ENCODE measurements at regions not wholly inside any gene's neighbourhood (a gene's known extent, or its start where the extent isn't known, plus 50 kb on each side); places are given as distances from the start of the nearest gene placed in this dataset.

DNA sequence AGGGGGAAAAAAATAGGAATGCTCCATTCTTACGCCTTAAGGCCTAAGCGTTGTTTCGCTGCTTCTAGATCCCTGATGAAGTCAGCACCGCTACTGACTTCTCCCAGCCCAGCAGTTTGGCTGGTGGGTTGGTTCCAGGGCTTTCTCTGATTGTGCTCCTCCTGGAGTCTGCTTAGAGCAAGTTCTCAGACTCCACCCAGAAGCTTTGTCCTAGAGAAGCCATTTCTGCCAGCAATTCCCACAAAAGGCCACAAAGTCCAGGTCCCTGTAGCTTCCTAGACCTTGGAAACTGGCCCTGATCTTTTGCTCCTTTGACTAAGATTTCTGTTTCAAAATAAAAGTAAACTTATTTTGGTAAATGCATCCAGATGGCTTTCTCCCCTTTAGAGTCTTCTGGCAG lies 65.4 kb downstream of the KCTD12 start:
- Histone ChIP-seq H3K27ac (ENCODE audit: low read depth, low read length) (no peak overlapping the region), H3K9me3 (ENCODE audit: control insufficient read depth in 1 of 2, low read length in 2 of 2) (no peaks in the 10 kb centered on the region), H3K4me1 (ENCODE audit: insufficient read depth, low read length) (no peaks in the 10 kb centered on the region), H3K4me3 (ENCODE audit: low read length in 2 of 2) (no peak overlapping the region), H3K27me3 (ENCODE audit: insufficient read depth, low read length) (no peaks in the 10 kb centered on the region), H3K36me3 (ENCODE audit: insufficient read depth, low read length) (no peaks in the 10 kb centered on the region)
- H3K27ac Mint-ChIP-seq, result no peak overlapping the region
- no peak overlapping the region for H3K4me3 Mint-ChIP-seq
- ChIA-PET POLR2A (ENCODE audit: partially characterized antibody) (no interaction called here), CTCF (ENCODE audit: partially characterized antibody) (interaction anchor here (1.2 kb wide), 1 partner anchor 83 kb away, joined by 3 read pairs; no protein-coding TSS in a partner anchor)
- H3K9me3 Mint-ChIP-seq, result no peaks in the 10 kb centered on the region
- no peaks in the 10 kb centered on the region for H3K4me1 Mint-ChIP-seq
- no peak for DNase-seq
- intact Hi-C loops (cut with micrococcal nuclease), result no loop called here
- peaks cover 13 to 28% of the 10 kb centered on the region in 2 donors for H3K27me3 Mint-ChIP-seq
- no peaks in the 10 kb centered on the region for H3K36me3 Mint-ChIP-seq

DNA sequence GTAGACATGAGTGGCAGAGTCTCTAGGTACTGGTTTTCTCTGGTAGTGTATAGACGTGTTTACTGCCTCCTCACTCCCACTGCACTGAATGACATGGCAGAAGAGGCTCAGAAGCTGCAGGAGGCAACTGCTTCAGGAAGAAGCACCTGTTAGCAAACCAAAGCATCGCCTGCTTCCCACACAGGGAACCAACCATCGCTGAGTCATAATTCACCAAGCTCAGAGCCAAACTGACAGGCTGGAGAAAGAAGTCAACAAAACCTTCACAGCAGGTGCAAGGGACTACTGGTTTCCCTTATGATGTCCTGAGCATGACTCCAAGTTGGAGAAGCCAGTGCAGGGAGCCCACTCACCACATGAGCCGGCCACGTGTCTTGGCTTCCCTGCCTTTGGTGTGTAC lies 69.8 kb downstream of the KCTD12 start:
- ChIA-PET CTCF (ENCODE audit: partially characterized antibody) (no interaction called here), POLR2A (ENCODE audit: partially characterized antibody) (no interaction called here)
- no peak overlapping the region for H3K4me3 Mint-ChIP-seq
- intact Hi-C loops (cut with micrococcal nuclease), result no loop called here
- Histone ChIP-seq H3K4me1 (ENCODE audit: insufficient read depth, low read length) (no peaks in the 10 kb centered on the region), H3K36me3 (ENCODE audit: insufficient read depth, low read length) (no peaks in the 10 kb centered on the region), H3K27me3 (ENCODE audit: insufficient read depth, low read length) (no peaks in the 10 kb centered on the region), H3K9me3 (ENCODE audit: control insufficient read depth in 1 of 2, low read length in 2 of 2) (no peaks in the 10 kb centered on the region), H3K4me3 (ENCODE audit: low read length in 2 of 2) (no peak overlapping the region), H3K27ac (ENCODE audit: low read depth, low read length) (no peak overlapping the region)
- H3K27me3 Mint-ChIP-seq, result peaks cover 26 to 39% of the 10 kb centered on the region in 2 donors
- peaks cover 0 to 1% (median 0%) of the 10 kb centered on the region in 8 donors for H3K9me3 Mint-ChIP-seq
- DNase-seq, result no peak
- H3K36me3 Mint-ChIP-seq, result no peaks in the 10 kb centered on the region
- no peak overlapping the region for H3K27ac Mint-ChIP-seq
- H3K4me1 Mint-ChIP-seq, result peaks cover 0 to 2% (median under 1%) of the 10 kb centered on the region in 4 donors

DNA sequence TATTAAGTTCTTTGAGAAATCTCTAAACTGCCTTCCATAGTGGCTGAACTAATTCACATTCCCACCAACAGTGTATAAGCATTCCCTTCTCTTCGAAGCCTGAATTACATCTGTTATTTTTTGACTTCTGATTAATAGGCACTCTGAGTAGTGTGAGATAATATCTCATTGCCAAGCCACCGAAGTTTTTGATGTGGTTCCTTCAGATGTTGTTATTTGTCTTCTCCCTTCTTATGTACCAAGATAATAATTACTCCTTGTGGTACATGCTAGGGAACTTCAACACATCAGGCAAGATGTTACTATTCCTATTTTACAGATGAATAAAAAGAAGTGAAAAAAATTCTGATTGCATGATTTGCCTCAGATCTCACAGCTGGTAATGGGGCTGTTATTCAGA lies 70.9 kb downstream of the KCTD12 start:
- no peak overlapping the region for H3K27ac ChIP-seq (ENCODE audit: low read depth, low read length)
- CTCF ChIA-PET (ENCODE audit: partially characterized antibody), result no interaction called here
- Mint-ChIP-seq H3K27ac (no peak overlapping the region), H3K9me3 (peaks cover 0 to 2% (median under 1%) of the 10 kb centered on the region in 8 donors), H3K4me1 (peaks cover 0 to 2% (median under 1%) of the 10 kb centered on the region in 4 donors), H3K36me3 (no peaks in the 10 kb centered on the region), H3K27me3 (peaks cover 27 to 41% of the 10 kb centered on the region in 2 donors), H3K4me3 (no peak overlapping the region)
- no peak overlapping the region for H3K4me3 ChIP-seq (ENCODE audit: low read length in 2 of 2)
- H3K4me1 ChIP-seq (ENCODE audit: insufficient read depth, low read length), result no peaks in the 10 kb centered on the region
- H3K36me3 ChIP-seq (ENCODE audit: insufficient read depth, low read length), result no peaks in the 10 kb centered on the region
- no peaks in the 10 kb centered on the region for H3K9me3 ChIP-seq (ENCODE audit: control insufficient read depth in 1 of 2, low read length in 2 of 2)
- H3K27me3 ChIP-seq (ENCODE audit: insufficient read depth, low read length), result no peaks in the 10 kb centered on the region
- DNase-seq, result no peak
- POLR2A ChIA-PET (ENCODE audit: partially characterized antibody), result no interaction called here
- intact Hi-C loops (cut with micrococcal nuclease), result no loop called here

DNA sequence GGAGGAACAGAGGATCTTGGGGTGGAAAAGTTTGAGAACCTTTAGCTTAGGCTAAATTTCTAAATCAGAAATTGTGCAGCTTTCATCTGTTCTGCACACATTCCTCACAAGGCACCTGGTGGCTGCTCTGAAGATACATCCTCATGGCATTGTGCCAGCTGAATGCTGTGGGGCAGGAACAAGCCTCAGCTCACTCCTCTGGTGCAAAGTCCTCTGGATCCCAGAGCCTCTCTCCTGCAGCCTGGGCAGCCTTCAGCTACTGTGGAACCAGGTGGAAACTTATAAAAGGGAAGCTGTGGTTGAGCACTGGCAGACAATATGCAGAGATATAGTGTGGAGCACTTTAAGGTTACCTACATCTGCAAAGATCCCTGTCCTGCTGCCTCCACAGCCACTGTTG lies 72.3 kb downstream of the KCTD12 start:
- H3K27me3 Mint-ChIP-seq, result peaks cover 29 to 45% of the 10 kb centered on the region in 2 donors
- DNase-seq, result no peak
- H3K4me1 Mint-ChIP-seq, result peaks cover 0 to 2% (median under 1%) of the 10 kb centered on the region in 4 donors
- intact Hi-C loops (cut with micrococcal nuclease), result no loop called here
- no peak overlapping the region for H3K4me3 Mint-ChIP-seq
- H3K27me3 ChIP-seq (ENCODE audit: insufficient read depth, low read length), result no peaks in the 10 kb centered on the region
- H3K27ac Mint-ChIP-seq, result no peak overlapping the region
- no peaks in the 10 kb centered on the region for H3K9me3 ChIP-seq (ENCODE audit: control insufficient read depth in 1 of 2, low read length in 2 of 2)
- POLR2A ChIA-PET (ENCODE audit: partially characterized antibody), result no interaction called here
- H3K9me3 Mint-ChIP-seq, result peaks cover 0 to 4% (median 1%) of the 10 kb centered on the region in 8 donors
- H3K4me3 ChIP-seq (ENCODE audit: low read length in 2 of 2), result no peak overlapping the region
- CTCF ChIA-PET (ENCODE audit: partially characterized antibody), result interaction anchor here (0.9 kb wide), 1 partner anchor 11 kb away, joined by 3 read pairs; no protein-coding TSS in a partner anchor
- no peaks in the 10 kb centered on the region for H3K36me3 Mint-ChIP-seq
- H3K36me3 ChIP-seq (ENCODE audit: insufficient read depth, low read length), result no peaks in the 10 kb centered on the region
- no peaks in the 10 kb centered on the region for H3K4me1 ChIP-seq (ENCODE audit: insufficient read depth, low read length)
- no peak overlapping the region for H3K27ac ChIP-seq (ENCODE audit: low read depth, low read length)

DNA sequence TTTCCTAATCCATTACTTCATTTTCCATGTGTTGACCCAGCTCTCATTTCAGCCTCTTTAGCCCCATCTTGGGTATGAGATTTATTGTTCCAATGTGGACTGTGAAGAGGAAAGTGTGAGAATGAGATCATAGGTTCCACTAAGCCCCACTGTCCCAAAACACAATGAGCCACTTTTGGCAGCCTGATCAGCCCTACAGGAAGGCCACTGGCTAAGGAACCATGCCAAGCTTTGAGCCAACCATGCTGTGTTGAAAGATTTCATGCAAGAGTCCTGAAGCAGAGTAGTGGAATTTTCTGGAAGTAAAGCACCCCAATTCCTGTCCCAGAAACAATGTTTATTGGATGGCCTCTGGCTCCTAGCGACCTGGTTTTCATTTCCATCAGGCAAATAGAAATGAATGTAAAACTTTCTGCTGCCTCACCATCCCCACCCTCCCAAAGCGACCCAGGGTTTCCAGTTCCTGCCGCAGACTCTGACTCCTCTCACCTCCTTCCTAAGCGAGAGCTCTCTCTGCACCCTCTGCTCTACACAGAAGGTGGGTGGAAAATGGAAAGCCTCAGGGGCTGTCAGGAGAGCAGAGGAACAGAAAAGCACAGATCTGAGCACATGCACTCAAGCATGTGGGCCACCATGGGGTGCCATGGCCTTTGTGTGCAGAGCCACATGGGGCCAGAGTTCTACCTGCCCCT lies 73.1 kb downstream of the KCTD12 start:
- Mint-ChIP-seq H3K4me3 (no peak overlapping the region), H3K4me1 (peaks cover 0 to 2% (median under 1%) of the 10 kb centered on the region in 4 donors), H3K9me3 (peaks cover 0 to 4% (median 3%) of the 10 kb centered on the region in 8 donors), H3K36me3 (no peaks in the 10 kb centered on the region), H3K27ac (no peak overlapping the region), H3K27me3 (peaks cover 29 to 37% of the 10 kb centered on the region in 2 donors)
- no peaks in the 10 kb centered on the region for H3K27me3 ChIP-seq (ENCODE audit: insufficient read depth, low read length)
- intact Hi-C loops (cut with micrococcal nuclease), result no loop called here
- no peaks in the 10 kb centered on the region for H3K4me1 ChIP-seq (ENCODE audit: insufficient read depth, low read length)
- H3K36me3 ChIP-seq (ENCODE audit: insufficient read depth, low read length), result no peaks in the 10 kb centered on the region
- no peak for DNase-seq
- no peak overlapping the region for H3K27ac ChIP-seq (ENCODE audit: low read depth, low read length)
- no peak overlapping the region for H3K4me3 ChIP-seq (ENCODE audit: low read length in 2 of 2)
- CTCF ChIA-PET (ENCODE audit: partially characterized antibody), result interaction anchor here (0.9 kb wide), 1 partner anchor 11 kb away, joined by 3 read pairs; no protein-coding TSS in a partner anchor
- H3K9me3 ChIP-seq (ENCODE audit: control insufficient read depth in 1 of 2, low read length in 2 of 2), result no peaks in the 10 kb centered on the region
- POLR2A ChIA-PET (ENCODE audit: partially characterized antibody), result no interaction called here

DNA sequence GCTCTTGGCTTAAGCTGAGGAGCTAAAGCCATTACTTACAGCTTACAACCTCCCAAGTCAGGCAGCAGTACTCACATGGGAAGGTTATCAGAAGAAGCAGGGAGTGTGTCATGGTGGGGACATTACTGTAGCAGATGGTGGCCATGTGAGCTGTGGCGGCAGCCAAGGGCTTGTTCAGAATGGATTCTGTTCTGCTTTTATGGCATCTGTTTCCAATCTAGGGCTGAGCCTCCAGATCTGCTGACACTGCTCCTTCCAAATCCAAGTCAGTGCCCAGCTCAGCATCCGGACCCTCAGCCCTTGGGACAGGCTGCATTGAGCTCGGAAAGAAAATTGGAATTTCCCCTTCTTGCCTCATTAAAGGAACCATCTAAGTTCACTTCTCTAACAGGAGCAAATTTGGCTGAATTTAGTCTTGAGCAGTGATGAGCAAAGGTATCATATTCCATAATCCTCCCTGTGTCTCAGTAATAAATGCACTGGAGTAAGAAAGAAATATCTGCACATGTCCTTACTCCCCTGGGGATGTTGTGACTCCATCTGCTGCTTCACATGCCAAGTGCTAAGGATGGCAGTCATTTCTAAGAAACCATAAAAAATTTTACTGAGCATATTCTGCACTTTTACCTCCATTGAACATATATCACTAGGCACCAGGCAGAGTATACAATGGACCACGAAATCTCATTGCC lies 73.9 kb downstream of the KCTD12 start:
- Histone ChIP-seq H3K4me3 (ENCODE audit: low read length in 2 of 2) (no peak overlapping the region), H3K9me3 (ENCODE audit: control insufficient read depth in 1 of 2, low read length in 2 of 2) (no peaks in the 10 kb centered on the region), H3K4me1 (ENCODE audit: insufficient read depth, low read length) (no peaks in the 10 kb centered on the region), H3K27ac (ENCODE audit: low read depth, low read length) (no peak overlapping the region), H3K27me3 (ENCODE audit: insufficient read depth, low read length) (no peaks in the 10 kb centered on the region), H3K36me3 (ENCODE audit: insufficient read depth, low read length) (no peaks in the 10 kb centered on the region)
- intact Hi-C loops (cut with micrococcal nuclease), result no loop called here
- peaks cover 30 to 32% of the 10 kb centered on the region in 2 donors for H3K27me3 Mint-ChIP-seq
- POLR2A ChIA-PET (ENCODE audit: partially characterized antibody), result no interaction called here
- H3K4me1 Mint-ChIP-seq, result peaks cover 0 to 2% (median under 1%) of the 10 kb centered on the region in 4 donors
- no peak overlapping the region for H3K27ac Mint-ChIP-seq
- H3K9me3 Mint-ChIP-seq, result peaks cover 0 to 4% (median 3%) of the 10 kb centered on the region in 8 donors
- CTCF ChIA-PET (ENCODE audit: partially characterized antibody), result no interaction called here
- no peaks in the 10 kb centered on the region for H3K36me3 Mint-ChIP-seq
- no peak overlapping the region for H3K4me3 Mint-ChIP-seq
- DNase-seq, result no peak

DNA sequence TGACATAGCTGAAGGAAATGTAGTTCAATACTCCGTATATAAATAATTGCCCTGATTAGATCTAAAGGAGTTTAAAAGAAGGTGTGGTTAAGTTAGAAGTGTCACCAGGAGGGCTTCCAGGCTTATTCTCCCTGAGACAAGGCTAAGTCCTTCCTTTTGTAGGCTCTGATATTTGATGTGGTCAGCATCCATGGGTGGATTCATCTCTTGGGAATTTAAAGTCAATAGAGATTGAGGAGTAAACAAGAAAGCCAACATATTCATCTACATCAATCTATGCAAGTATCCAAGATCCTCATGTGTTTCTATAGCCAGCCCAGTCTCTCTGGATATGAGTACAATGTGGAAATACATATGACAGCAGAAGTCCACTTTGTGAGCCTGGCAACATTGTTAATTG lies 76.8 kb downstream of the KCTD12 start:
- Mint-ChIP-seq H3K36me3 (no peaks in the 10 kb centered on the region), H3K27ac (no peak overlapping the region), H3K4me1 (no peaks in the 10 kb centered on the region), H3K4me3 (no peak overlapping the region), H3K9me3 (peaks cover 0 to 4% (median 2%) of the 10 kb centered on the region in 8 donors), H3K27me3 (peaks cover 12 to 15% of the 10 kb centered on the region in 2 donors)
- ChIA-PET CTCF (ENCODE audit: partially characterized antibody) (no interaction called here), POLR2A (ENCODE audit: partially characterized antibody) (no interaction called here)
- no peaks in the 10 kb centered on the region for H3K36me3 ChIP-seq (ENCODE audit: insufficient read depth, low read length)
- H3K4me1 ChIP-seq (ENCODE audit: insufficient read depth, low read length), result no peaks in the 10 kb centered on the region
- intact Hi-C loops (cut with micrococcal nuclease), result no loop called here
- H3K27ac ChIP-seq (ENCODE audit: low read depth, low read length), result no peak overlapping the region
- no peak overlapping the region for H3K4me3 ChIP-seq (ENCODE audit: low read length in 2 of 2)
- H3K9me3 ChIP-seq (ENCODE audit: control insufficient read depth in 1 of 2, low read length in 2 of 2), result no peaks in the 10 kb centered on the region
- DNase-seq, result no peak
- no peaks in the 10 kb centered on the region for H3K27me3 ChIP-seq (ENCODE audit: insufficient read depth, low read length)
